GM12892 (cell line): ENCODE measurements at regions not wholly inside any gene's neighbourhood (a gene's known extent, or its start where the extent isn't known, plus 50 kb on each side); places are given as distances from the start of the nearest gene placed in this dataset.

Experiments
- POLR2A ChIP-seq: IDR thresholded peaks from 2 replicates; pipeline ENCODE4 v1.6.1; 2011; ENCODE audit warnings: low read depth, low read length, control low read depth
- POLR2AphosphoS5 ChIP-seq: IDR thresholded peaks from 2 replicates; pipeline ENCODE4 v1.6.1; 2011; ENCODE audit warnings: low read depth, low read length, control low read depth
- TAF1 ChIP-seq: IDR thresholded peaks from 2 replicates; pipeline ENCODE4 v1.6.1; 2011; ENCODE audit warnings: low read depth, mild to moderate bottlenecking, control low read depth, low read length, borderline replicate concordance

DNA sequence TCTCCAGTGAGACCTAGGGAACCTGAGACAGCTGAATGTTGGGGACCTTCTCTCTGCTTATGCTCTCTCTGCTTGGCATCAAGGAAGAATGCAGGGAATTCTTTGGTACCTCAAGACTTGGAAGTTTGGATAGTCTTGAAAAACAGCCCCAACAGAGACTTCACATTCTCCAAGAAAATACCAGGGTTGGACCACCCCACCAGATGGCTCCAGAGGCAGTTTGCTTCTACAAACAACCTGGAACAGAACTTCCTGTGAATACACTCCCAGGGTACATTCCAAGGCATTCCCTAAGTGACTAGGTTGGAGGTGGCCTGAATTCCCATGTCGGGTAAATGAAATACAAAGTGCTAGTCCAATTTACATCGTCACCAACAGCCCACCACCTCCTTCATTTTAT lies 314.4 kb downstream of the PMP22 start:
- TF ChIP-seq POLR2A: no peak
- TF ChIP-seq POLR2AphosphoS5: no peak
- no peak for TF ChIP-seq TAF1
